H1 (cell line): ENCODE measurements at regions not wholly inside any gene's neighbourhood (a gene's known extent, or its start where the extent isn't known, plus 50 kb on each side); places are given as distances from the start of the nearest gene placed in this dataset.

Source experiments
- BACH1 ChIP-seq: IDR thresholded peaks from 2 replicates; pipeline ENCODE4 v1.6.1; 2012; ENCODE audit warnings: low read length, improper control_type of control experiment
- KDM4A ChIP-seq: IDR thresholded peaks from one replicate; pipeline ENCODE4 v1.7.1; 2012; ENCODE audit warnings: low read depth, mild to moderate bottlenecking, moderate library complexity, low read length, inconsistent platforms; ENCODE audit not compliant: severe bottlenecking
- PHF8 ChIP-seq: fragments of 200-600 bp; sonication (generic); conservative IDR thresholded peaks from 2 replicates; pipeline ENCODE4 v1.7.1; 2012; ENCODE audit warnings: low read depth, mild to moderate bottlenecking, inconsistent platforms, low read length, moderate library complexity
- POLR2AphosphoS5 ChIP-seq: IDR thresholded peaks from 2 replicates; pipeline ENCODE4 v1.6.1; 2011; ENCODE audit warnings: low read depth, low read length
- SAP30 ChIP-seq: fragments of 300-600 bp; sonication (generic); IDR thresholded peaks from 2 replicates; pipeline ENCODE4 v1.7.1; 2012; ENCODE audit warnings: low read length, moderate library complexity, mild to moderate bottlenecking, inconsistent platforms; ENCODE audit not compliant: insufficient read depth, insufficient replicate concordance
- TAF1 ChIP-seq: IDR thresholded peaks from 2 replicates; pipeline ENCODE4 v1.6.1; 2011; ENCODE audit warnings: mild to moderate bottlenecking, low read depth, low read length
- TF ChIP-seq, protein P1 (sequence below): IDR thresholded peaks from 2 replicates; pipeline ENCODE4 v1.6.1; 2011; ENCODE audit warnings: low read depth, mild to moderate bottlenecking, low read length; ENCODE audit not compliant: insufficient read depth

DNA sequence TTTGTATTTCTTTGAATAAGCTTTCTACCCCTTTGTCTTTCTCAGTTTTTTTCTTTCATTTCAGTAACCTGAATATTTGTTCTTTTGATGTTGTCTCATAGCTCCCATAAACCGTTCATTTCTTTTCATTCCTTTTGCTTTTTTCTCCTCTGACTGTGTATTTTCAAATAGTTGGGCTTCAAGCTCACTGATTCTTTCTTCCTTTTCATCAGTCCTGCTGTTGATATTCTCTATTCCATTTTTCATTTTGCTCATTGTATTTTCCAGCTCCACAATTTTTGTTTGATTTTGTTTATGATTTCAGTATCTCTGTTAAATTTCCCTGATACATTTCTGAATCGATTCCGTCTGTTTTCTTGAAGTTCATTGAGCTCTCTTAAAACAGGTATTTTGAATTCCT lies 129.6 kb upstream of the NUDT6 start (continued):
- TF ChIP-seq PHF8: no peak
- no peak for TF ChIP-seq TAF1
- TF ChIP-seq SAP30: no peak
- no peak for TF ChIP-seq POLR2AphosphoS5
- TF ChIP-seq, protein P1, sequence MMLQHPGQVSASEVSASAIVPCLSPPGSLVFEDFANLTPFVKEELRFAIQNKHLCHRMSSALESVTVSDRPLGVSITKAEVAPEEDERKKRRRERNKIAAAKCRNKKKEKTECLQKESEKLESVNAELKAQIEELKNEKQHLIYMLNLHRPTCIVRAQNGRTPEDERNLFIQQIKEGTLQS: no peak
- no peak for TF ChIP-seq BACH1
- TF ChIP-seq KDM4A: no peak
